Activated CD8-positive, alpha-beta memory T cell treated with anti-CD3 and anti-CD28 coated beads, Interleukin-2, amount 10 ng/mL, durations not matched to agents 7 days and 5 days (primary cell): ENCODE measurements at regions not wholly inside any gene's neighbourhood (a gene's known extent, or its start where the extent isn't known, plus 50 kb on each side); places are given as distances from the start of the nearest gene placed in this dataset.
"Not testable (repeated sequence)": the region's sequence is repeated elsewhere in the genome, so short reads cannot be mapped to it uniquely, and the experiment has no call there.

Source experiments
- ATAC-seq: fragments of 150-1000 bp; cut with Tn5 transposase; one replicate; pipeline ENCODE4 v1.10.0; 2021; ENCODE audit warnings: moderate library complexity
- CTCF ChIA-PET: fragments of 350-600 bp; sonication (Branson Sonifier 250); formaldehyde crosslinking; loops from one replicate; lab custom pipeline; 2021; ENCODE audit warnings: antibody characterized with exemption; lab: Charles Lee
- DNase-seq: peaks from one replicate; pipeline ENCODE4 v3.0.0-alpha.2; 2020
- H3K27ac Mint-ChIP-seq: one replicate; pipeline ENCODE4 v1.8.0; 2021; ENCODE audit warnings: mild to moderate bottlenecking, mixed read lengths
- H3K27me3 Mint-ChIP-seq: one replicate; pipeline ENCODE4 v1.8.0; 2021; ENCODE audit warnings: mixed read lengths
- H3K36me3 Mint-ChIP-seq: one replicate; pipeline ENCODE4 v1.8.0; 2021; ENCODE audit warnings: mild to moderate bottlenecking, mixed read lengths
- H3K4me1 Mint-ChIP-seq: one replicate; pipeline ENCODE4 v1.8.0; 2021; ENCODE audit warnings: mixed read lengths
- H3K4me3 Mint-ChIP-seq: one replicate; pipeline ENCODE4 v1.8.0; 2021; ENCODE audit warnings: mild to moderate bottlenecking, moderate library complexity, mixed read lengths
- H3K9me3 Mint-ChIP-seq: one replicate; pipeline ENCODE4 v1.8.0; 2022; ENCODE audit warnings: low read depth, mixed read lengths

- CTCF ChIA-PET: interaction anchor here (1.0 to 1.4 kb wide), 4 partner anchors 8 to 27 kb away, joined by 3 to 4 read pairs (median 3); no protein-coding TSS in a partner anchor
- Mint-ChIP-seq H3K36me3 (peaks cover 70% of the 10 kb centered on the region), H3K27me3 (no peaks in the 10 kb centered on the region)
Observed at GRCh38 chr2:7758073-7758759, 841.0 kb downstream of the RNF144A start.

GRCh38 chr2:7759898-7760297 is 842.7 kb downstream of the RNF144A start:
- Mint-ChIP-seq H3K36me3 (peaks cover 69% of the 10 kb centered on the region), H3K4me3 (no peak overlapping the region), H3K9me3 (peaks cover 39% of the 10 kb centered on the region), H3K27me3 (no peaks in the 10 kb centered on the region), H3K27ac (no peak overlapping the region), H3K4me1 (peaks cover 23% of the 10 kb centered on the region)
- ATAC-seq (no peak), DNase-seq (no peak)
- CTCF ChIA-PET: interaction anchor here (0.9 kb wide), 1 partner anchor 35 kb away, joined by 3 read pairs; no protein-coding TSS in a partner anchor

More at GRCh38 chr2:7758073-7758759, 841.0 kb downstream of the RNF144A start:
- peak overlapping the region; percentile 56 for H3K27ac Mint-ChIP-seq
- DNase-seq (no peak), ATAC-seq (peak; percentile 74)
- H3K4me3 Mint-ChIP-seq: no peak overlapping the region
- H3K9me3 Mint-ChIP-seq: peaks cover 44% of the 10 kb centered on the region
- H3K4me1 Mint-ChIP-seq: peaks cover 23% of the 10 kb centered on the region

- H3K4me3 Mint-ChIP-seq, DNase-seq, H3K27me3 Mint-ChIP-seq, ATAC-seq, CTCF ChIA-PET, H3K27ac Mint-ChIP-seq: not testable (repeated sequence)
- Mint-ChIP-seq H3K9me3 (peaks cover 26% of the 10 kb centered on the region), H3K4me1 (peaks cover 12% of the 10 kb centered on the region), H3K36me3 (peaks cover 49% of the 10 kb centered on the region)
Observed at GRCh38 chr2:7763418-7763817, 846.2 kb downstream of the RNF144A start.

GRCh38 chr2:7765236-7765635 is 848.0 kb downstream of the RNF144A start:
- H3K9me3 Mint-ChIP-seq: peaks cover 28% of the 10 kb centered on the region
- peaks cover 55% of the 10 kb centered on the region for H3K36me3 Mint-ChIP-seq
- CTCF ChIA-PET: no interaction called here

GRCh38 chr2:7766088-7766722 is 849.0 kb downstream of the RNF144A start:
- Mint-ChIP-seq H3K36me3 (peaks cover 50% of the 10 kb centered on the region), H3K27ac (peak overlapping the region; percentile 61), H3K27me3 (no peaks in the 10 kb centered on the region), H3K4me3 (no peak overlapping the region), H3K4me1 (peaks cover 12% of the 10 kb centered on the region), H3K9me3 (peaks cover 28% of the 10 kb centered on the region)
- ATAC-seq (peak; percentile 53), DNase-seq (peak; percentile 66)
- CTCF ChIA-PET: interaction anchor here (1.9 kb wide), 1 partner anchor 9 kb away, joined by 4 read pairs; no protein-coding TSS in a partner anchor

More at GRCh38 chr2:7765236-7765635, 848.0 kb downstream of the RNF144A start:
- Mint-ChIP-seq H3K27me3 (no peaks in the 10 kb centered on the region), H3K4me3 (no peak overlapping the region), H3K27ac (no peak overlapping the region), H3K4me1 (peaks cover 12% of the 10 kb centered on the region)
- DNase-seq: no peak
- ATAC-seq: no peak

GRCh38 chr2:7766978-7767565 is 849.9 kb downstream of the RNF144A start:
- peak overlapping the region; percentile 61 for H3K27ac Mint-ChIP-seq

GRCh38 chr2:7767902-7768301 is 850.7 kb downstream of the RNF144A start:
- CTCF ChIA-PET: no interaction called here
- peaks cover 23% of the 10 kb centered on the region for H3K9me3 Mint-ChIP-seq
- no peaks in the 10 kb centered on the region for H3K27me3 Mint-ChIP-seq
- H3K4me1 Mint-ChIP-seq: peaks cover 20% of the 10 kb centered on the region
- ATAC-seq (no peak), DNase-seq (no peak)
- H3K4me3 Mint-ChIP-seq: no peak overlapping the region
- peaks cover 43% of the 10 kb centered on the region for H3K36me3 Mint-ChIP-seq
- no peak overlapping the region for H3K27ac Mint-ChIP-seq

More at GRCh38 chr2:7766978-7767565, 849.9 kb downstream of the RNF144A start:
- Mint-ChIP-seq H3K27me3 (no peaks in the 10 kb centered on the region), H3K9me3 (peaks cover 28% of the 10 kb centered on the region), H3K4me3 (no peak overlapping the region), H3K4me1 (peaks cover 17% of the 10 kb centered on the region), H3K36me3 (peaks cover 49% of the 10 kb centered on the region)
- DNase-seq: no peak
- ATAC-seq: peak; percentile 11
- CTCF ChIA-PET: interaction anchor here (1.9 kb wide), 1 partner anchor 10 kb away, joined by 4 read pairs; no protein-coding TSS in a partner anchor

- CTCF ChIA-PET: no interaction called here
- no peaks in the 10 kb centered on the region for H3K27me3 Mint-ChIP-seq
- H3K9me3 Mint-ChIP-seq: peaks cover 8% of the 10 kb centered on the region
- ATAC-seq (no peak), DNase-seq (no peak)
- peaks cover 35% of the 10 kb centered on the region for H3K4me1 Mint-ChIP-seq
- peaks cover 20% of the 10 kb centered on the region for H3K36me3 Mint-ChIP-seq
- H3K27ac Mint-ChIP-seq: no peak overlapping the region
- no peak overlapping the region for H3K4me3 Mint-ChIP-seq
Observed at GRCh38 chr2:7771781-7772180, 854.6 kb downstream of the RNF144A start.

GRCh38 chr2:7773362-7774360 is 856.4 kb downstream of the RNF144A start:
- H3K36me3 Mint-ChIP-seq: peaks cover 21% of the 10 kb centered on the region
- H3K27me3 Mint-ChIP-seq: no peaks in the 10 kb centered on the region
- peaks cover 32% of the 10 kb centered on the region for H3K4me1 Mint-ChIP-seq
- peak overlapping the region; percentile 44 for H3K4me3 Mint-ChIP-seq
- H3K9me3 Mint-ChIP-seq: peaks cover 6% of the 10 kb centered on the region
- ATAC-seq (peak; percentile 52), DNase-seq (peak; percentile 62)
- peak overlapping the region; percentile 73 for H3K27ac Mint-ChIP-seq
- CTCF ChIA-PET: interaction anchor here (1.2 kb wide), 1 partner anchor 27 kb away, joined by 3 read pairs; no protein-coding TSS in a partner anchor

GRCh38 chr2:7774481-7774880 is 857.3 kb downstream of the RNF144A start:
- peaks cover 32% of the 10 kb centered on the region for H3K4me1 Mint-ChIP-seq
- H3K9me3 Mint-ChIP-seq: peaks cover 6% of the 10 kb centered on the region
- no peak overlapping the region for H3K4me3 Mint-ChIP-seq
- CTCF ChIA-PET: no interaction called here
- no peak for DNase-seq
- no peaks in the 10 kb centered on the region for H3K27me3 Mint-ChIP-seq
- peak overlapping the region; percentile 73 for H3K27ac Mint-ChIP-seq
- peaks cover 17% of the 10 kb centered on the region for H3K36me3 Mint-ChIP-seq
- ATAC-seq: peak; percentile 55

GRCh38 chr2:7777668-7778067 is 860.5 kb downstream of the RNF144A start:
- no peak for ATAC-seq
- H3K4me3 Mint-ChIP-seq: no peak overlapping the region
- peaks cover 27% of the 10 kb centered on the region for H3K4me1 Mint-ChIP-seq
- H3K9me3 Mint-ChIP-seq: no peaks in the 10 kb centered on the region
- no peak overlapping the region for H3K27ac Mint-ChIP-seq
- H3K36me3 Mint-ChIP-seq: peaks cover 14% of the 10 kb centered on the region
- CTCF ChIA-PET: interaction anchor here (1.2 kb wide), 1 partner anchor 64 kb away, joined by 3 read pairs; no protein-coding TSS in a partner anchor
- H3K27me3 Mint-ChIP-seq: no peaks in the 10 kb centered on the region
- DNase-seq: no peak

GRCh38 chr2:7780321-7780720 is 863.1 kb downstream of the RNF144A start:
- peaks cover 16% of the 10 kb centered on the region for H3K36me3 Mint-ChIP-seq
- no peak overlapping the region for H3K4me3 Mint-ChIP-seq
- H3K9me3 Mint-ChIP-seq: peaks cover 5% of the 10 kb centered on the region
- no peaks in the 10 kb centered on the region for H3K27me3 Mint-ChIP-seq
- CTCF ChIA-PET: no interaction called here
- ATAC-seq (no peak), DNase-seq (no peak)
- H3K4me1 Mint-ChIP-seq: peaks cover 6% of the 10 kb centered on the region
- no peak overlapping the region for H3K27ac Mint-ChIP-seq
